ENCODE measurements at regions not wholly inside any gene's neighbourhood (a gene's known extent, or its start where the extent isn't known, plus 50 kb on each side); places are given as distances from the start of the nearest gene placed in this dataset.
"Not testable (repeated sequence)": the region's sequence is repeated elsewhere in the genome, so short reads cannot be mapped to it uniquely, and the experiment has no call there.

DNA sequence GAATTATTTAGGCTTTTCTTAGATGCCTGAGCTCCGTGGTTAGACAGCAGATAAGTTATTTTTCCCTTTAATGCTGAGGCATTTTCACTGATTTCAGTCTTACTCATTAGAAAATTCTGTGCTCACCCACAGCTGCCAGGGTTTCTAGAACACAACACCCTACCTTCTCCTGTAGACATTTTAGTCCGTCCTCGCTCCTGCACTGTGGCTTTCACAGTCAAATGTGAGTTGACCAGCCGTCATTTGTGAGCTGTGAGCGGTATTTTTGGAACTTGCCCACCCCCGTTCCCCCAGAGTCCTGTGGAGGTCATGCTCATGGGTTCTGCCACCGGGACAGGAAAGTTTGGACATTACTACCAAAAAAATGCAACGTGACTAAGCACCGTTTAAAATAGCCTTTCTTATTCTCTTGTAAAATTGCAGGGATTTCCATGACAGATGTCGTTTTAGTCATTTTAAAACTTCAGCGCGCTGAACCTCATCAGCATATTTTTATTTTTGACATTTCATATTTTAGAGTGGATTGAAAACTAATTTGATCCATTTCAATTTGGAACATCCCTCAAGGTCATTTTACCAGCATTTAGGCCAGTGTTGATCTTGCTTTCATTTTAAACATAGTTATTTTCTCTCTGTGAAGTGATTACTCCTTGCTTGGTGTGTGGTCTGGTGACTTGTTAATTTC lies 249.6 kb upstream of the PLGLB2 start:
- not testable (repeated sequence) for H3K27me3 Mint-ChIP-seq (ENCODE audit: low read depth); H3K4me1 Mint-ChIP-seq; H3K36me3 Mint-ChIP-seq (ENCODE audit: low read depth); H3K27ac Mint-ChIP-seq (ENCODE audit: unreplicated experiment); DNase-seq (ENCODE audit: low read depth, low spot score); H3K9me3 Mint-ChIP-seq; H3K4me3 Mint-ChIP-seq

DNA sequence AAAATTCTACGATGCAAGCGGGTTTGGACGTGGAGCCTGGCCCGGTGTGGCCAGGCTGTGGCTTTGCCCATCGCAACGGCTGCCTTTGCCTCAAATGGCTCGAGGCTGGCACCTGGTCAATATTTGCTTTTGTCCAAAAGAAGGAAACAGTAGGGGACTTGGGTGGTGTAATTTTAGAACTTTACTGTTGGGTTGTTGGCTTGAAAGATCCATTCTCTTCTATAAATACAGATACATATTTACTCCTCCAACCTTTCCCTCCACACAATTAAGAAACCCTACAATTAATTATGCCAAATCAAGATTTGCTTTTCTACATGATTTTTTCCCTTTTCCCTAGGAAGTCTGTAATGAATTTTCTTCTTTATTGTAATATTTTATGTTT lies 249.0 kb upstream of the PLGLB2 start:
- not testable (repeated sequence) for H3K4me1 Mint-ChIP-seq; DNase-seq (ENCODE audit: low read depth, low spot score); H3K9me3 Mint-ChIP-seq; H3K27me3 Mint-ChIP-seq (ENCODE audit: low read depth); H3K27ac Mint-ChIP-seq (ENCODE audit: unreplicated experiment); H3K4me3 Mint-ChIP-seq; H3K36me3 Mint-ChIP-seq (ENCODE audit: low read depth)

DNA sequence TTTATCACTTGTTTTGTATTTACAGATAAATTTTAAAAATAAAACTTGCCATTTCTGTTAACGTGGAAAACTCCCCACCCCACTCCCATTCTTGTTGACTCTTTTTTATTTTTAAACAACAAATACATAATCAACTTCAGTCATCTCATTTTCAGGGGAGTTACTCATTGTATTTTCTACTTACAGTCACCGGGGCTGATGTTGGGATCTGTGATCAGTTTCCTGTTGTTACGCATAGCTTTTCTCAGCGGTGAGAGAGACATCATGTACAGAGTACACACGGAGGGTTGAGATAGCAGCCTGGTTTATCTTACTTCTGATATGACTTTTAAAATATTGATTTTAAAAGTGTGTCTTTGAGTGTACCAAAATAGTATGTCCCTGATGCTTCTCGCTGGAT lies 248.0 kb upstream of the PLGLB2 start:
- not testable (repeated sequence) for DNase-seq (ENCODE audit: low read depth, low spot score); H3K4me1 Mint-ChIP-seq; H3K36me3 Mint-ChIP-seq (ENCODE audit: low read depth); H3K27ac Mint-ChIP-seq (ENCODE audit: unreplicated experiment); H3K27me3 Mint-ChIP-seq (ENCODE audit: low read depth); H3K4me3 Mint-ChIP-seq; H3K9me3 Mint-ChIP-seq

DNA sequence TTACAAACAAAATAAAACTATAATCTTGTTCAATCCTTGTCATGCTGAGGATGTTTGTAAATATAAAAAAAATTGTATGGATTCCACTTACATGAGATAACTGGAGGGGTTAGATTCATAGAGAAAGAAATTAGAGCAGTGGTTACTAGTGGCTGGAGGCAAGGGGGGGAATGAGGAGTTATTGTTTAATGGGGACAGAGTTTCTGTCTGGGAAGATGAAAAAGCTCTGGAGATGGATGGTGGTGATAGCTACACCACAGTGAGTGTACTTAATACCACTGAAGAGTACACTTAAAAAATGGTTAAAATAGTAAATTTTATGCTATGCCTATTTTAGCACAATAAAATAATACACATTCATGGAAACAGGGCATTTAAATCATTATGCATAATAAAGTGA lies 247.5 kb upstream of the PLGLB2 start:
- H3K4me3 Mint-ChIP-seq: peak overlapping the region; percentile 2
- not testable (repeated sequence) for H3K9me3 Mint-ChIP-seq; H3K27ac Mint-ChIP-seq (ENCODE audit: unreplicated experiment); H3K27me3 Mint-ChIP-seq (ENCODE audit: low read depth); H3K4me1 Mint-ChIP-seq; DNase-seq (ENCODE audit: low read depth, low spot score); H3K36me3 Mint-ChIP-seq (ENCODE audit: low read depth)

DNA sequence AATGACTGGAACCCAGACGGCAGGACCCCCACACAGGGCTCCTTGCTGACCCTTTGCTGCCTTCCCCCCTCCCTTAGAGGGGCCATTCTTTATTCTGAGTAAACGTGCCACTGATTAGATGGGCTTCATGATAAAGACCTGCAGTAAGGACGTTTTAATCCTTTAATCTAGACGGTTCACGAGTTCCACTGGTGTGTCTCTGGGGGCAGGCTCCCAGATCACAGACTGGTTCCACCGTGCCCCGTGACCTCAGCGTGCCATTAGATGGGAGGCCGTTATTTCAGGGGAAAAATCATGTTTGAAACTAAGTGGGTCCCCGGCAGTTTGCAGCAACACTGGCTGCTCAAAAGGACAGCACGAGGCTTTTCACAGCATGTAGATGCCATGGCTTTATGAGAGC lies 246.9 kb upstream of the PLGLB2 start:
- not testable (repeated sequence) for H3K27me3 Mint-ChIP-seq (ENCODE audit: low read depth); H3K36me3 Mint-ChIP-seq (ENCODE audit: low read depth); H3K9me3 Mint-ChIP-seq; H3K27ac Mint-ChIP-seq (ENCODE audit: unreplicated experiment); H3K4me3 Mint-ChIP-seq; H3K4me1 Mint-ChIP-seq; DNase-seq (ENCODE audit: low read depth, low spot score)

DNA sequence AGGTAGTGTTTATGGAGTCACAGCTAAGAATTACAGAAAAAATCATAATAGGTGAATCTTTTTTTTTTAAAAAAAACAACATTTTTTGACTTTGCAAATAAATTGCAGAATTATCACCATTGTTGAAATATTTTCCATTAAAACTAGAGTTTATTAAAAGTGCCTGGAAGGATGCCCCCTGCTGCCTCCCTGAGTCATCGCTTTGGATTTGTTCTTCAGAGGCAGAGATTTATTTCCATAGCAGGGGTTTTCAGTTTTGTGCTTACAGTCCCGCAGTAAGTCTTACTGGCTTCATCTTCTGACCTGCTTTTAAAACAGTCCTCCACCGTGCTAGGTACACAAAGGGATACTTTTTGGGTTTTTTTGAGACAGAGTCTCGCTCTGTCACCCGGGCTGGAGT lies 244.9 kb upstream of the PLGLB2 start:
- not testable (repeated sequence) for H3K4me3 Mint-ChIP-seq; H3K9me3 Mint-ChIP-seq; H3K36me3 Mint-ChIP-seq (ENCODE audit: low read depth); H3K4me1 Mint-ChIP-seq; DNase-seq (ENCODE audit: low read depth, low spot score); H3K27ac Mint-ChIP-seq (ENCODE audit: unreplicated experiment); H3K27me3 Mint-ChIP-seq (ENCODE audit: low read depth)
- TF ChIP-seq, protein P1, sequence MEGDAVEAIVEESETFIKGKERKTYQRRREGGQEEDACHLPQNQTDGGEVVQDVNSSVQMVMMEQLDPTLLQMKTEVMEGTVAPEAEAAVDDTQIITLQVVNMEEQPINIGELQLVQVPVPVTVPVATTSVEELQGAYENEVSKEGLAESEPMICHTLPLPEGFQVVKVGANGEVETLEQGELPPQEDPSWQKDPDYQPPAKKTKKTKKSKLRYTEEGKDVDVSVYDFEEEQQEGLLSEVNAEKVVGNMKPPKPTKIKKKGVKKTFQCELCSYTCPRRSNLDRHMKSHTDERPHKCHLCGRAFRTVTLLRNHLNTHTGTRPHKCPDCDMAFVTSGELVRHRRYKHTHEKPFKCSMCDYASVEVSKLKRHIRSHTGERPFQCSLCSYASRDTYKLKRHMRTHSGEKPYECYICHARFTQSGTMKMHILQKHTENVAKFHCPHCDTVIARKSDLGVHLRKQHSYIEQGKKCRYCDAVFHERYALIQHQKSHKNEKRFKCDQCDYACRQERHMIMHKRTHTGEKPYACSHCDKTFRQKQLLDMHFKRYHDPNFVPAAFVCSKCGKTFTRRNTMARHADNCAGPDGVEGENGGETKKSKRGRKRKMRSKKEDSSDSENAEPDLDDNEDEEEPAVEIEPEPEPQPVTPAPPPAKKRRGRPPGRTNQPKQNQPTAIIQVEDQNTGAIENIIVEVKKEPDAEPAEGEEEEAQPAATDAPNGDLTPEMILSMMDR (conservative IDR thresholded peaks at IDR 0.05): peak; percentile 38

DNA sequence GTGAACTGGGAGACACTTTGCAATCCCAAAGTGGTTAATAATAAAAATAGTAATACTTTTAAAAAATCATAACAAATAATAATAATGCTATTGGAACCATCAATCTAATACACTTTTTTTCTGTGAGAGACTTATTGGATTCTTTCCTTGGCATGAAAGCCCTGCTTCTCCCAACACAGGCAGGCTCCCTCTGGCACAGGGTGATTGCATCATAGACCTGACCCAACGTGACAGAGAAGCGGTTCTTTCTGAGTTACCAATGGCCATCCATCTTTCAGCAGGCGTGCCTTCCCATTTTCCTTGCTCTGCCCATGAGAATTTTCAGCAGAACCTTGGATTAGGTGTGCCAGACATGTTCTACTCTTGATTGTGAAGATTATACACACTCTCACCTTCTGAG lies 242.6 kb upstream of the PLGLB2 start:
- not testable (repeated sequence) for DNase-seq (ENCODE audit: low read depth, low spot score); H3K9me3 Mint-ChIP-seq; H3K4me3 Mint-ChIP-seq; H3K27ac Mint-ChIP-seq (ENCODE audit: unreplicated experiment); H3K27me3 Mint-ChIP-seq (ENCODE audit: low read depth); H3K36me3 Mint-ChIP-seq (ENCODE audit: low read depth)
- H3K4me1 Mint-ChIP-seq: peaks cover 10% of the 10 kb centered on the region

DNA sequence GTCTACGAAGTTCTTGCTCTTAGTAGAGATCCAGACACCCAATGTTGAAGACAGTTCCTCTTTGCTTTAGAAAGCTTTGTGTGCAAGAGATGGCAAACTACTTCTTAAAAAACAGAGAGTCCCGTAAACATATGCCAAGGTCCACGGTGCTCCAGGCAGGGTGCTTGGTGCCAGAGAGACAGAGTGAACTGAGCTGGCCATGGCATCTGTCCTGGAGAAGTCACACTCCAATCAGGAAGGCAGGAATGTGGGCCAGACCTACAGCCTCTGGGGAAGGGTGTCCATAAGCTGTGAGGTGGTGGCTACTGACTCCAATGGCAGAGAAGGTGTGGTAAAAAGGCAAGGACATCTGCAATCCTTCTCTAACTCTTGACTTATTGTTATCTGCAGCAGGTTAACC lies 242.0 kb upstream of the PLGLB2 start:
- not testable (repeated sequence) for H3K4me1 Mint-ChIP-seq; DNase-seq (ENCODE audit: low read depth, low spot score); H3K27me3 Mint-ChIP-seq (ENCODE audit: low read depth); H3K36me3 Mint-ChIP-seq (ENCODE audit: low read depth); H3K4me3 Mint-ChIP-seq; H3K9me3 Mint-ChIP-seq; H3K27ac Mint-ChIP-seq (ENCODE audit: unreplicated experiment)

DNA sequence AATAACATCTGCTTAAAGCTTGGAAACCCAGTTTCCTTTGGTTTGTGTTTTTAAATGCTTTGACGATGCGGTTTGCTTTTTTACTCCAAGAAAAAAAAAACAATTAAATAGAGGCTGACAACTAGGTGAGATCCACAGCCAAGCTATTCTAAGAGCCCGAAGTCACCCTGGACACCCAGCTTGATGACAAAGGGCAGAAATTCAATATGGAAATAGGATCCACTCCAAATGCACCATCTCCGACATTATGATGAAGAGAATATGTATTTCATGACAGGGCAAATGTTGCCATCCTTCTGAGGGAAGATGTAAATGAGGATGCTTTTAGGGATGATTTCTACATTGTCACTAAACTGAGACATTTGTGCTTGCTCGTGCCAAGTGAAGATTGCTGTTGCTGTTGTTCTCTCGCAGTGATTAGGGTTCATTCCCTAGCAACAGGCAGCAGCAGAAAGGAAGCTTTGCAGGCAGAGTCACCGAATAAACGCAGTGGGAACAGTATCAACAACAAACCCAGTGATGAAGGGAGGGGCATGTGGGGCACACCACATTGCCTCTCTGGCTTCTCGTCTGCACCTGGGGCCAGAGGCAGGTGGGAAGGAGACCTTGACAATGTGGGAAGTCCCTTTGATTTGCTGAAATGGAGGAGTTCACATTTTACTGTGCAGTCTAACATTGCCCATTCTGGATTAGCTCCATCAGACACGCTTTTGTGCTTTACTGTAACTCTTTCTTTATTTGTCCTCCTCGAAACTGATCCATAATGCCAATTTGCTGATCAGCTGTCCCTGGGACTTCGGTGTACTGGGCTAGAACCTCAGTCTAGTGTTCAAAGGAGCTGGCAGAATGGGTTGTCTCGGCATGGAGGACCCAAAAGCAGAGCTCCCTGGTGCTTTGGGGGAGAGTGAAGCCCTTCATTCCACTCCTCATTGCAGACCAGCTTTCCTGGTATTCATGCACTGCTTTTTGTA lies 240.2 kb upstream of the PLGLB2 start:
- not testable (repeated sequence) for H3K4me1 Mint-ChIP-seq; H3K4me3 Mint-ChIP-seq; H3K27ac Mint-ChIP-seq (ENCODE audit: unreplicated experiment); H3K9me3 Mint-ChIP-seq; H3K27me3 Mint-ChIP-seq (ENCODE audit: low read depth); DNase-seq (ENCODE audit: low read depth, low spot score); H3K36me3 Mint-ChIP-seq (ENCODE audit: low read depth)

DNA sequence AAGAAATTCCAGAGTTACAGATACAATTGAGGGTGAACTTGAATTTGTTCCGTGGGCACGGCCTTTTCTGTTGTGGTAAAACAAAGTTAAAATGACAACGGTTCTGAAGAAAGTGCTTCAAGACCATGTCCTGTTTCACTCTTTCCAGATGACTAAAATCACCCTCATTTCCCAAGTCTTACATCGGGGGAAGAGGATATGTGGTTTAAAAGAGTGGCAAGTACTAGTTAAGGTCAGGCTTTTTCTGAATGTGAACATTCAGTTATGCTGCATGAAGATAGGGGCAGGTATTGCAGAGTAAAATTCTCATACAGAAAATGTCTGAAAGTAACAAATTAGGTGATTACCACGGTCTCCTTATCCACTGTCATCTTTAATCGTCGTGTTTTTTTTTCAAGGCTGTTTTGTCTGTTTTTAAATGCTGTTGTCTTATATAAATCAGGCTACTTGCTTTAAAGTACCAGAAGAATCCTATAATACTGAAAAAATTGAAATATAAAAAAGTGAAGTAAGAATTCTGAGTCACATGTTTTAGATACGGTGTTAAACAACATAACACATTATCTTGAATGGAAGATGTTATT lies 236.6 kb upstream of the PLGLB2 start:
- H3K4me1 Mint-ChIP-seq; H3K9me3 Mint-ChIP-seq; DNase-seq (ENCODE audit: low read depth, low spot score); H3K36me3 Mint-ChIP-seq (ENCODE audit: low read depth); H3K4me3 Mint-ChIP-seq; H3K27me3 Mint-ChIP-seq (ENCODE audit: low read depth); H3K27ac Mint-ChIP-seq (ENCODE audit: unreplicated experiment): not testable (repeated sequence)

DNA sequence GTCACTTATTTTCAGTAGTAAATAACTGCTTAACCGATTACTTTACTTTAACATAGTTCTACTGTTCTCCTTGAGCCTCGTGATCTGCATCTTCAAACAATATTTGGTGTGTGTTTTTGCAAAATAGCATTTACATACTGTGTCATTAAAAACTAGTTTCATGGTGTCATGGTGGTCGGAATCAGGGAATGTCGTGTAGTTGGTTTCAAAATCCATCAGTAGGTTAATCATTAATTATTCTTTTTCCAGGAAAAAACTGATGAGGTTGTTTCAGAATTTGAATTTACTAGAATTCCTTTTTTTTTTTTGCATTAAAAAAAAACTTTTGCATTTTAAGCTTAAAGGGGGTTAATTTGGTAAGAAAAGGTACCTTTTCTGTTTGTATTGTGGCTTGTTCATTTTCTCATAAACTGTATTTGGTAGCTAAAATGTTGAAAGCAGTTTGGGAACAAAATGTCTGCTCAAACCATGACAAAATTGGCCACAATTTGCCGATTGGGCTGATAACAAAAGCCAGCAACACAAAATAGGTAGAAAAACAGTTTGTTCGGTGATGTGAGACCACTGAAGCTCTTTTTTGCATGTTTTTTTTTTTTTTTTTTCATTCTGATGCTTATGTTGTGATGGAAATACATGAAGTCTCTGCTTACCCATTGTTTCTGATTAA lies 234.9 kb upstream of the PLGLB2 start:
- H3K27me3 Mint-ChIP-seq (ENCODE audit: low read depth); H3K36me3 Mint-ChIP-seq (ENCODE audit: low read depth); H3K9me3 Mint-ChIP-seq: not testable (repeated sequence)

DNA sequence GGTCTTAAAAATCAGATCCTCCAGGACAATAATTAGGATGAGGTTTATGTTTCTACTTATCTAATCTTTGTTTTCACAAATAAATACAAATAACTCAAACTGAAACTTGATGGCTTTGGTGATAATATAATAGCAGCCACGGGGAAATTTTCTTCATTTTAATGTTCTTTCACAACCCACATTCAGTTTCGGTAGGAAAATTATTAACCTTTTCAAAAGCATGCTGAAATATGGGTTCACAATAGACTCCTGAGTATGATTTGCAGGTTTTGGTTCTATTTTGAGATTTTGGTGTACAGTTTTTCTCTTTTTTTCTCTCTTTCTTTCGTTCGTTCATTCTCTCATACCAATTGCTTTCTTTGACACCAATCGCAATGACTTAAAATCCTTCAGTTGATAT lies 233.9 kb upstream of the PLGLB2 start:
- not testable (repeated sequence) for H3K9me3 Mint-ChIP-seq; H3K27me3 Mint-ChIP-seq (ENCODE audit: low read depth); H3K27ac Mint-ChIP-seq (ENCODE audit: unreplicated experiment); DNase-seq (ENCODE audit: low read depth, low spot score); H3K4me1 Mint-ChIP-seq; H3K36me3 Mint-ChIP-seq (ENCODE audit: low read depth); H3K4me3 Mint-ChIP-seq

More for the DNA sequence above, 234.9 kb upstream of the PLGLB2 start:
- DNase-seq (ENCODE audit: low read depth, low spot score); H3K27ac Mint-ChIP-seq (ENCODE audit: unreplicated experiment); H3K4me1 Mint-ChIP-seq; H3K4me3 Mint-ChIP-seq: not testable (repeated sequence)
